K562 (cell line): ENCODE measurements at regions not wholly inside any gene's neighbourhood (a gene's known extent, or its start where the extent isn't known, plus 50 kb on each side); places are given as distances from the start of the nearest gene placed in this dataset.
A peak's percentile ranks its signal among the peaks of the same experiment; 100 is the strongest.

Experiments used
- CHD2 ChIP-seq: IDR thresholded peaks from 2 replicates; pipeline ENCODE4 v1.6.1; 2011; ENCODE audit warnings: low read depth, low read length
- ELF1 ChIP-seq: fragments of 200-800 bp; sonication (Bioruptor generic); IDR thresholded peaks from 2 replicates; pipeline ENCODE4 v1.6.1; 2016; ENCODE audit warnings: missing genetic modification characterization, missing compliant biosample characterization
- ELF2 ChIP-seq: fragments of 250-450 bp; sonication (Bioruptor Pico); IDR thresholded peaks from 2 replicates; pipeline ENCODE4 v1.5.0; 2021; ENCODE audit warnings: mild to moderate bottlenecking
- FOS ChIP-seq: IDR thresholded peaks from 3 replicates; pipeline ENCODE4 v1.6.1; 2011; ENCODE audit not compliant: insufficient read length; ENCODE audit errors: extremely low read depth
- NRF1 ChIP-seq, 2 experiments: fragments of 450-650 bp; IDR thresholded peaks in 1 of 2; conservative IDR thresholded peaks in 1 of 2; 2 replicates each; pipeline ENCODE4 v1.6.1; 2014; ENCODE audit warnings: mild to moderate bottlenecking in 2 of 2
- PHF20 ChIP-seq: fragments of 450-650 bp; IDR thresholded peaks from 2 replicates; pipeline ENCODE4 v1.6.1; 2018; ENCODE audit not compliant: partially characterized antibody
- POLR2H ChIP-seq: IDR thresholded peaks from 2 replicates; pipeline ENCODE4 v1.6.1; 2016; ENCODE audit warnings: missing genetic modification characterization, low read depth, mild to moderate bottlenecking, control low read depth, missing compliant biosample characterization, moderate library complexity
- PURB ChIP-seq: sonication (generic); formaldehyde crosslinking; IDR thresholded peaks from 2 replicates; pipeline ENCODE4 v1.9.0; 2021; ENCODE audit warnings: low read depth, mild to moderate bottlenecking, missing genetic modification reagents
- RBBP5 ChIP-seq: fragments of 200-600 bp; sonication (generic); IDR thresholded peaks from 2 replicates; pipeline ENCODE4 v1.6.1; 2012; ENCODE audit warnings: borderline replicate concordance, mild to moderate bottlenecking, low read length, control low read depth, inconsistent platforms; ENCODE audit not compliant: insufficient read depth, poor library complexity, severe bottlenecking
- SMARCE1 ChIP-seq: fragments of 450-650 bp; IDR thresholded peaks from 2 replicates; pipeline ENCODE4 v1.7.1; 2016; ENCODE audit warnings: mild to moderate bottlenecking
- ZFX ChIP-seq: sonication (generic); formaldehyde crosslinking; IDR thresholded peaks from 2 replicates; pipeline ENCODE4 v1.8.0; 2022; ENCODE audit warnings: mild to moderate bottlenecking, missing genetic modification reagents, moderate library complexity
- ZNF778 ChIP-seq: fragments of 450-650 bp; formaldehyde crosslinking; IDR thresholded peaks from 2 replicates; pipeline ENCODE4 v1.4.0; 2020; ENCODE audit warnings: mild to moderate bottlenecking, moderate library complexity
- TF ChIP-seq, protein P1 (sequence below): IDR thresholded peaks from 2 replicates; pipeline ENCODE4 v1.6.1; 2016; ENCODE audit warnings: missing genetic modification characterization, missing compliant biosample characterization
- TF ChIP-seq, protein P2 (sequence below), 2 experiments: fragments of 450-650 bp in 1 of 2; sonication (generic) in 1 of 2; formaldehyde crosslinking in 1 of 2; IDR thresholded peaks; 2 replicates each; pipeline versions ENCODE4 v1.7.1 to v1.9.0; 2016 to 2022; ENCODE audit warnings: inconsistent platforms in 1 of 2, mild to moderate bottlenecking in 1 of 2, missing genetic modification reagents in 1 of 2
- TF ChIP-seq, protein P3 (sequence below): fragments of 200-800 bp; sonication (Bioruptor generic); IDR thresholded peaks from 2 replicates; pipeline ENCODE4 v1.6.1; 2017; ENCODE audit warnings: missing genetic modification characterization, missing compliant biosample characterization

DNA sequence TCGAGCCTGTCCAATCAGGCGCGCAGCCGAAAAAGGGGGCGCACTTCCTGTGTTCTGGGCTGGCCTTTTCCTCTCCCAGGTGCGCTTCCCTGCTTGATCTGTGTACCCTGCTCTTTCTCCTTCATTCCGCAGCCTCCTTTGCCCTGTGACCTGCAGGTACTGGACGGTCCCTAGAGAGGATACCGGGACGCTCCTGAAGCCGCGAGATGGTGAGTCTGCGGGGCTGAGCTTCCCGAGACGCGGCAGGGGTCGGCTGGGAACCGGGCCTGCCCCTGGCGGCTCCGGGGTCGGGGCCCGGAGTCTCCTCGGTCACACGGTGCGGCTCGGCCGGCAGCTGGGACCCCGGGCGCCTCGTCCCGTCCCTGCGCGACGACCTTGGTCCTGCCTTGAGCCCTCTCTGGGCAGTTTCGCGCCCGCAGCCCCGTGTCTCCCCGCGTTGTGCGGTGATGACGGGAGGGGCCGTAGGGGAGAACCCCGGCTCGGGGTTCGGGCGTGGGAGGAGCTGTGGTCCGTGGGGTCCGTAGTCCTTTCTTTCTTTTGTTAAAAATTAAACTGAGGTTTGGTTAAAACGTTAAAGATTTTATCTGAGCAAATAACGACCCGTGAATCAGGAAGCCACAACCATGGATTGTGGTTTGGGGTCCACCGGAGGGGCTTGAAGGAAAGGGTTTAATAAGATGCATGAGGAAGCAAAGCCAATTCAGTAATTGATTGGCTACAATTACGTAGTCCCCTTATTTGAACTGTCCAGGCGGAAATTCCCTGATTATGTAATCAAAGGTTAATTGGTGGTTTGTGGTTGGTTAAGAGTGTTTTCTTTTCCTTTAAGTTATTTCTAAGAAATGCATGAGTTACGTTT, 172.8 kb upstream of the ZNF267 start (continued):
- TF ChIP-seq POLR2H (tag) (no peak), ELF2 (no peak), ZNF778 (CRISPR knock-in tag) (no peak), PURB (no peak), CHD2 (peak; percentile 55), PHF20 (peak; percentile 67), FOS (peak; percentile 80), ELF1 (tag) (peak; percentile 66), ZFX (CRISPR knock-in tag) (peak; percentile 45), RBBP5 (peak; percentile 60), NRF1 (conservative IDR thresholded peaks at IDR 0.05 in 1 of 2, IDR thresholded peaks at IDR 0.05 in 1 of 2) (peak; percentile 64 to 68), SMARCE1 (peak; percentile 8; the same call in 1 of the 2 replicates)
- TF ChIP-seq, protein P1, sequence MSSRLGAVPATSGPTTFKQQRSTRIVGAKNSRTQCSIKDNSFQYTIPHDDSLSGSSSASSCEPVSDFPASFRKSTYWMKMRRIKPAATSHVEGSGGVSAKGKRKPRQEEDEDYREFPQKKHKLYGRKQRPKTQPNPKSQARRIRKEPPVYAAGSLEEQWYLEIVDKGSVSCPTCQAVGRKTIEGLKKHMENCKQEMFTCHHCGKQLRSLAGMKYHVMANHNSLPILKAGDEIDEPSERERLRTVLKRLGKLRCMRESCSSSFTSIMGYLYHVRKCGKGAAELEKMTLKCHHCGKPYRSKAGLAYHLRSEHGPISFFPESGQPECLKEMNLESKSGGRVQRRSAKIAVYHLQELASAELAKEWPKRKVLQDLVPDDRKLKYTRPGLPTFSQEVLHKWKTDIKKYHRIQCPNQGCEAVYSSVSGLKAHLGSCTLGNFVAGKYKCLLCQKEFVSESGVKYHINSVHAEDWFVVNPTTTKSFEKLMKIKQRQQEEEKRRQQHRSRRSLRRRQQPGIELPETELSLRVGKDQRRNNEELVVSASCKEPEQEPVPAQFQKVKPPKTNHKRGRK (tag): 0 out of 2 replicates have a peak, but pooled peaks have one; percentile 16
- TF ChIP-seq, protein P2, sequence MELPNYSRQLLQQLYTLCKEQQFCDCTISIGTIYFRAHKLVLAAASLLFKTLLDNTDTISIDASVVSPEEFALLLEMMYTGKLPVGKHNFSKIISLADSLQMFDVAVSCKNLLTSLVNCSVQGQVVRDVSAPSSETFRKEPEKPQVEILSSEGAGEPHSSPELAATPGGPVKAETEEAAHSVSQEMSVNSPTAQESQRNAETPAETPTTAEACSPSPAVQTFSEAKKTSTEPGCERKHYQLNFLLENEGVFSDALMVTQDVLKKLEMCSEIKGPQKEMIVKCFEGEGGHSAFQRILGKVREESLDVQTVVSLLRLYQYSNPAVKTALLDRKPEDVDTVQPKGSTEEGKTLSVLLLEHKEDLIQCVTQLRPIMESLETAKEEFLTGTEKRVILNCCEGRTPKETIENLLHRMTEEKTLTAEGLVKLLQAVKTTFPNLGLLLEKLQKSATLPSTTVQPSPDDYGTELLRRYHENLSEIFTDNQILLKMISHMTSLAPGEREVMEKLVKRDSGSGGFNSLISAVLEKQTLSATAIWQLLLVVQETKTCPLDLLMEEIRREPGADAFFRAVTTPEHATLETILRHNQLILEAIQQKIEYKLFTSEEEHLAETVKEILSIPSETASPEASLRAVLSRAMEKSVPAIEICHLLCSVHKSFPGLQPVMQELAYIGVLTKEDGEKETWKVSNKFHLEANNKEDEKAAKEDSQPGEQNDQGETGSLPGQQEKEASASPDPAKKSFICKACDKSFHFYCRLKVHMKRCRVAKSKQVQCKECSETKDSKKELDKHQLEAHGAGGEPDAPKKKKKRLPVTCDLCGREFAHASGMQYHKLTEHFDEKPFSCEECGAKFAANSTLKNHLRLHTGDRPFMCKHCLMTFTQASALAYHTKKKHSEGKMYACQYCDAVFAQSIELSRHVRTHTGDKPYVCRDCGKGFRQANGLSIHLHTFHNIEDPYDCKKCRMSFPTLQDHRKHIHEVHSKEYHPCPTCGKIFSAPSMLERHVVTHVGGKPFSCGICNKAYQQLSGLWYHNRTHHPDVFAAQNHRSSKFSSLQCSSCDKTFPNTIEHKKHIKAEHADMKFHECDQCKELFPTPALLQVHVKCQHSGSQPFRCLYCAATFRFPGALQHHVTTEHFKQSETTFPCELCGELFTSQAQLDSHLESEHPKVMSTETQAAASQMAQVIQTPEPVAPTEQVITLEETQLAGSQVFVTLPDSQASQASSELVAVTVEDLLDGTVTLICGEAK (IDR thresholded peaks at IDR 0.05): peak; percentile 78
- TF ChIP-seq, protein P2 (CRISPR knock-in tag; IDR thresholded peaks at IDR 0.05): no peak
- TF ChIP-seq, protein P3, sequence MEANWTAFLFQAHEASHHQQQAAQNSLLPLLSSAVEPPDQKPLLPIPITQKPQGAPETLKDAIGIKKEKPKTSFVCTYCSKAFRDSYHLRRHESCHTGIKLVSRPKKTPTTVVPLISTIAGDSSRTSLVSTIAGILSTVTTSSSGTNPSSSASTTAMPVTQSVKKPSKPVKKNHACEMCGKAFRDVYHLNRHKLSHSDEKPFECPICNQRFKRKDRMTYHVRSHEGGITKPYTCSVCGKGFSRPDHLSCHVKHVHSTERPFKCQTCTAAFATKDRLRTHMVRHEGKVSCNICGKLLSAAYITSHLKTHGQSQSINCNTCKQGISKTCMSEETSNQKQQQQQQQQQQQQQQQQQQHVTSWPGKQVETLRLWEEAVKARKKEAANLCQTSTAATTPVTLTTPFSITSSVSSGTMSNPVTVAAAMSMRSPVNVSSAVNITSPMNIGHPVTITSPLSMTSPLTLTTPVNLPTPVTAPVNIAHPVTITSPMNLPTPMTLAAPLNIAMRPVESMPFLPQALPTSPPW (CRISPR knock-in tag): peak; percentile 49
